PC-3 (cell line): ENCODE measurements at regions not wholly inside any gene's neighbourhood (a gene's known extent, or its start where the extent isn't known, plus 50 kb on each side); places are given as distances from the start of the nearest gene placed in this dataset.
"Not testable (repeated sequence)": the region's sequence is repeated elsewhere in the genome, so short reads cannot be mapped to it uniquely, and the experiment has no call there.

ENCODE experiments used
- ATAC-seq: fragments of 200-7000 bp; cut with Tn5 transposase; 2 replicates; pipeline ENCODE4 v1.9.1; 2020; ENCODE audit warnings: mild to moderate bottlenecking, moderate library complexity
- BruUV-seq: library from RNA; stranded (reverse); fragments of 400-500 nt; replicated peaks from 2 replicates; lab custom pipeline; 2021; lab: Mats Ljungman, UMichigan
- CTCF ChIA-PET: fragments of 300-600 bp; sonication (Branson Sonifier 250); formaldehyde crosslinking; loops from one replicate; lab custom pipeline; 2022; ENCODE audit warnings: antibody characterized with exemption; lab: Charles Lee
- POLR2A ChIA-PET: fragments of 300-600 bp; sonication (Branson Sonifier 250); formaldehyde crosslinking; loops from one replicate; lab custom pipeline; 2022; ENCODE audit warnings: antibody characterized with exemption; ENCODE audit not compliant: unreplicated experiment; lab: Charles Lee
- DNase-seq: peaks from one replicate; pipeline ENCODE4 v3.0.0-alpha.2; 2015
- H2AFZ ChIP-seq: fragments of 300-600 bp; sonication (generic); 2 replicates; pipeline ENCODE4 v1.6.0; 2016; ENCODE audit warnings: antibody characterized with exemption, low read length
- H3F3A ChIP-seq: fragments of 300-600 bp; sonication (generic); one replicate; pipeline ENCODE4 v1.6.0; 2017; ENCODE audit warnings: antibody characterized with exemption, low read length, control low read depth, mild to moderate bottlenecking; ENCODE audit not compliant: unreplicated experiment
- H3K27ac ChIP-seq: fragments of 300-600 bp; sonication (generic); 2 replicates; pipeline ENCODE4 v1.5.1; 2016; ENCODE audit warnings: mild to moderate bottlenecking, low read length
- H3K27me3 ChIP-seq: fragments of 300-600 bp; sonication (generic); 2 replicates; pipeline ENCODE4 v1.6.1; 2016; ENCODE audit warnings: low read length, mixed read lengths
- H3K36me3 ChIP-seq: fragments of 300-600 bp; sonication (generic); 2 replicates; pipeline ENCODE4 v1.6.1; 2016; ENCODE audit warnings: low read depth, mixed run types, low read length, mixed read lengths
- H3K4me1 ChIP-seq: fragments of 300-600 bp; sonication (generic); 2 replicates; pipeline ENCODE4 v1.5.1; 2016; ENCODE audit warnings: low read length; ENCODE audit not compliant: insufficient read depth
- H3K4me2 ChIP-seq: fragments of 300-600 bp; sonication (generic); 2 replicates; pipeline ENCODE4 v1.6.0; 2016; ENCODE audit warnings: low read length
- H3K4me3 ChIP-seq: fragments of 300-600 bp; sonication (generic); 2 replicates; pipeline ENCODE4 v1.5.1; 2016; ENCODE audit warnings: mild to moderate bottlenecking, low read length, mixed read lengths
- H3K79me2 ChIP-seq: fragments of 300-600 bp; sonication (generic); 2 replicates; pipeline ENCODE4 v1.6.1; 2017; ENCODE audit warnings: low read length, mixed read lengths
- H3K9ac ChIP-seq: fragments of 300-600 bp; sonication (generic); 2 replicates; pipeline ENCODE4 v1.6.0; 2016; ENCODE audit warnings: mild to moderate bottlenecking, low read length
- H3K9me2 ChIP-seq: fragments of 300-600 bp; sonication (generic); replicated peaks from 2 replicates; pipeline ENCODE4 v1.6.1; 2016; ENCODE audit warnings: mixed run types, low read length, mixed read lengths
- H3K9me3 ChIP-seq: fragments of 300-600 bp; sonication (generic); 2 replicates; pipeline ENCODE4 v1.6.1; 2016; ENCODE audit warnings: low read length, mixed read lengths
- H4K20me1 ChIP-seq: fragments of 300-600 bp; sonication (generic); 2 replicates; pipeline ENCODE4 v1.6.1; 2016; ENCODE audit warnings: low read length, mixed read lengths
- EZH2 ChIP-seq: fragments of 300-600 bp; sonication (generic); IDR thresholded peaks from one replicate; pipeline ENCODE4 v1.6.1; 2017; ENCODE audit warnings: antibody characterized with exemption, mild to moderate bottlenecking, low read length; ENCODE audit not compliant: unreplicated experiment
- EZH2phosphoT487 ChIP-seq: fragments of 300-600 bp; sonication (generic); IDR thresholded peaks from 2 replicates; pipeline ENCODE4 v1.6.1; 2018; ENCODE audit warnings: mild to moderate bottlenecking, antibody characterized with exemption, low read length, borderline replicate concordance
- intact Hi-C: fragments of 100-400 bp; cut with micrococcal nuclease; formaldehyde crosslinking; loops from 2 replicates; pipeline ENCODE4 v1.9.0; 2023
- TF ChIP-seq, protein P1 (sequence below): fragments of 300-600 bp; sonication (generic); conservative IDR thresholded peaks from 2 replicates; pipeline ENCODE4 v1.5.1; 2017; ENCODE audit warnings: antibody characterized with exemption, low read depth, mild to moderate bottlenecking, low read length

DNA sequence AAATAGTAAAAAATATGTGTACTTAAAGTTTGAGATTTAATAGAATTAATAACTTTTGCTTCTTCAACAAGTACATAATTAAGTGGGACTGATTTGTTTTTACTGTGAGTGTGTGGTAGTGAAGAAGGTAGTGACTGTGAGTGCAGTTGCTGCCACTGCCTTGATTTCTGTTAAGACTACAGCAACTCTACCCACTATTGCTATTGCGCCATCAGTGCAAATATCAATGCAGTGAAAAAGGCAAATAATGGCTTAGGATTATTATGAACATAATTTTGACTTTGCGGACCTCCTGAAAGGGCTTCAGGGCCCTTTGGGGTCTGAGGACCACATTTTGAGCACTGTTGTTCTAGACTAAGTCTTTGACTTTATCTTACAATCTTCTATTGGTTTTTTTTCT is 112.0 kb upstream of the PITX1 start:
- POLR2A ChIA-PET = no interaction called here
- no peak overlapping the region for H2AFZ ChIP-seq
- intact Hi-C loops = no loop called here
- no peaks in the 10 kb centered on the region for H3K79me2 ChIP-seq
- no peaks in the 10 kb centered on the region for H3K27me3 ChIP-seq
- no peaks in the 10 kb centered on the region for H4K20me1 ChIP-seq
- TF ChIP-seq EZH2 (no peak), EZH2phosphoT487 (no peak)
- TF ChIP-seq, protein P1, sequence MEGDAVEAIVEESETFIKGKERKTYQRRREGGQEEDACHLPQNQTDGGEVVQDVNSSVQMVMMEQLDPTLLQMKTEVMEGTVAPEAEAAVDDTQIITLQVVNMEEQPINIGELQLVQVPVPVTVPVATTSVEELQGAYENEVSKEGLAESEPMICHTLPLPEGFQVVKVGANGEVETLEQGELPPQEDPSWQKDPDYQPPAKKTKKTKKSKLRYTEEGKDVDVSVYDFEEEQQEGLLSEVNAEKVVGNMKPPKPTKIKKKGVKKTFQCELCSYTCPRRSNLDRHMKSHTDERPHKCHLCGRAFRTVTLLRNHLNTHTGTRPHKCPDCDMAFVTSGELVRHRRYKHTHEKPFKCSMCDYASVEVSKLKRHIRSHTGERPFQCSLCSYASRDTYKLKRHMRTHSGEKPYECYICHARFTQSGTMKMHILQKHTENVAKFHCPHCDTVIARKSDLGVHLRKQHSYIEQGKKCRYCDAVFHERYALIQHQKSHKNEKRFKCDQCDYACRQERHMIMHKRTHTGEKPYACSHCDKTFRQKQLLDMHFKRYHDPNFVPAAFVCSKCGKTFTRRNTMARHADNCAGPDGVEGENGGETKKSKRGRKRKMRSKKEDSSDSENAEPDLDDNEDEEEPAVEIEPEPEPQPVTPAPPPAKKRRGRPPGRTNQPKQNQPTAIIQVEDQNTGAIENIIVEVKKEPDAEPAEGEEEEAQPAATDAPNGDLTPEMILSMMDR = no peak
- H3K4me3 ChIP-seq = no peak overlapping the region
- H3K36me3 ChIP-seq = no peaks in the 10 kb centered on the region
- no peak overlapping the region for H3K9ac ChIP-seq
- BruUV-seq = no TSS peak
- no peak overlapping the region for H3K27ac ChIP-seq
- ATAC-seq = no peak
- peaks cover 11% of the 10 kb centered on the region for H3K4me1 ChIP-seq
- H3K9me2 ChIP-seq = no peaks in the 10 kb centered on the region
- no peaks in the 10 kb centered on the region for H3K9me3 ChIP-seq
- no peaks in the 10 kb centered on the region for H3F3A ChIP-seq
- CTCF ChIA-PET = interaction anchor here (0.6 kb wide), 1 partner anchor 229 kb away, joined by 3 read pairs; no protein-coding TSS in a partner anchor
- no peak for DNase-seq
- H3K4me2 ChIP-seq = no peak overlapping the region

DNA sequence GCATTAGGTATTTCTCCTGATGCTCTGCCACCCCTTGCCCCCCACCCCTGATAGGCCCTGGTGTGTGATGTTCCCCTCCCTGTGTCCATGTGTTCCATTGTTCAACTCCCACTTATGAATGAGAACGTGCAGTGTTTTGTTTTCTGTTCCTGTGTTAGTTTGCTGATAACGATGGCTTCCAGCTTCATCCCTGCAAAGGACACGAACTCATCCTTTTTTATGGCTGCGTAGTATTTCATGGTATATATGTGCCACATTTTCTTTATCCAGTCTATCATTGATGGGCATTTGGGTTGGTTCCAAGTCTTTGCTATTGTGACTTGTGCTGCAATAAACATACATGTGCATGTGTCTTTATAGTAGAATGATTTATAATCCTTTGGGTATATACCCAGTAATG is 109.7 kb upstream of the PITX1 start:
- H3K27ac ChIP-seq, DNase-seq, H3K9me2 ChIP-seq, ATAC-seq, BruUV-seq, H3K9ac ChIP-seq, H4K20me1 ChIP-seq, intact Hi-C loops, CTCF ChIA-PET, H3K36me3 ChIP-seq, H2AFZ ChIP-seq, H3K4me3 ChIP-seq, H3K9me3 ChIP-seq, H3K79me2 ChIP-seq, POLR2A ChIA-PET, H3F3A ChIP-seq, H3K4me2 ChIP-seq, H3K27me3 ChIP-seq: not testable (repeated sequence)
- H3K4me1 ChIP-seq = peaks cover 31% of the 10 kb centered on the region

DNA sequence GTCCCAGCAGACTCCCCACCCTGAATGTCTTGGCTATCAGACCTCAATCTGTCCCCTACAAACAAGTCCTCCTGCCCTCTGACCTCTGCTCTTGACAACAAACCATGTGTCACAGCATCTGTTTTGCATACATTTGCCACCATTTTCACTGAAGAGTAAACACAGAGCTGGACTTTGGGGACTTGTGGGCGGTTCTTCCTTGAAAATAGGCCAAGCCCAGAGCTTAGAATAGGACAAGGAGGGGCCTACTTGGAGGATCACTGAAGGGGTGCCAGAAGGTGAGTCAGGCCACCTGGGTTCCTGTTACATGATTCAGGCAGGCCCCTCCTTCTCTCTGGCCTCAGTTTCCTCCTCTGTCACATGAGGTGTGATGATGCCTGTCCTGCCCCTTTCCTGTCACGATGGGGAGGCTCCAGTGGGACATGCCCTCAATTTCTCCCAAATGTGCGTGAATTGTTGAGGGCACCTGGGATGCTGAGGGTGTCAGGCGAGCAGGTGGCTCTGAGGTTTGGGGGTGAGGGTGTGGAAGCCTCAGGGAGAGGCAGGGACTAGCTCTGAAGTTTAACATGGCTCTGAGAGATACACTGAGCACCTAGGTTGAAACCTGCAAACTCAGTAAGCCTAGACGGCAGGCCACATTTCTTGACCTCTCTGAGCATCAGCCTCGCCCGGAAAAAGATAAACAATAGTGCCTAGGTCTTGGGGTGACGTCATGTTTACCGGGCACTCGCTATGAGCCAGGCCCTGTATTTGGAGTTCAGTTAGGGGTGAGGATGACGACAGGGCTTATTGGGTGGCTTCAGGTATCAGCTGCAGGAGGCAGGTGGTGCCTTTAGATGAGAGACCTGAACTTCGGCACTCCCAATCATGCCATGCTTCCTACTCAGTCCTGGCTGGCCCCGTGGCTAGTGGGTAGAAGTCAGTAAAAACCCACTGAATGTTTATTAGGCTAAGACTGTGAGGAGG is 107.6 kb upstream of the PITX1 start:
- peak; percentile 46; the same call in 1 of the 2 replicates for ATAC-seq
- no peak overlapping the region for H3K4me2 ChIP-seq
- TF ChIP-seq EZH2phosphoT487 = no peak
- no peak for TF ChIP-seq EZH2
- TF ChIP-seq, protein P1 = no peak
- H3K4me1 ChIP-seq = peaks cover 43% of the 10 kb centered on the region
- CTCF ChIA-PET = no interaction called here
- BruUV-seq = no TSS peak
- H4K20me1 ChIP-seq = no peaks in the 10 kb centered on the region
- H3K4me3 ChIP-seq = no peak overlapping the region
- intact Hi-C loops = no loop called here
- H3K9me3 ChIP-seq = no peaks in the 10 kb centered on the region
- H2AFZ ChIP-seq = no peak overlapping the region
- POLR2A ChIA-PET = no interaction called here
- peak overlapping the region; percentile 18; the same call in 1 of the 2 replicates for H3K9ac ChIP-seq
- H3F3A ChIP-seq = no peaks in the 10 kb centered on the region
- H3K27ac ChIP-seq = peak overlapping the region; percentile 77
- no peaks in the 10 kb centered on the region for H3K79me2 ChIP-seq
- no peaks in the 10 kb centered on the region for H3K9me2 ChIP-seq
- DNase-seq = peak; percentile 46
- no peaks in the 10 kb centered on the region for H3K36me3 ChIP-seq
- no peaks in the 10 kb centered on the region for H3K27me3 ChIP-seq
